NCI-H526 (cell line): ENCODE measurements at regions not wholly inside any gene's neighbourhood (a gene's known extent, or its start where the extent isn't known, plus 50 kb on each side); places are given as distances from the start of the nearest gene placed in this dataset.
"Not testable (repeated sequence)": the region's sequence is repeated elsewhere in the genome, so short reads cannot be mapped to it uniquely, and the experiment has no call there.

Source experiments
- DNase-seq, 2 experiments: peaks; one replicate each; lab custom pipeline; 2025; lab: John Stamatoyannopoulos, UW

DNA sequence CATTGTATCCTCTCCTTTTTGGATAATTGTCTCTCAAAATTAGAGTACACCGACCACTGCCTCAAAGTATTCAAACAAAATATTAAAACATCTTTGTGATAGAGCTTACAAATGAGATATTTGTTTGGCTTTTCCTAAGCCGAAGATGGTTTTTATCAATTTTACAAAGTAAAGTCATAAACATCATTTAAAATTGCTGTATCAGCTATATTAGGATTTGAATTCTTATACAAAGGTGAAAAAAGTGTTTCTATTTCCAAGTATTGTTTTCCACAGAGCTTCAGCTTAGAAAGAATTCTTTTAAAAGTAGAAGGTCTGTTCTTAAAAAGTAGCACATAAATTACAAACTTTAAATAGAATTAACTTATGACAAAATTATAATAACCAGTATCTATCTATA lies 116.6 kb upstream of the IFNE start:
- DNase-seq: no peak

DNA sequence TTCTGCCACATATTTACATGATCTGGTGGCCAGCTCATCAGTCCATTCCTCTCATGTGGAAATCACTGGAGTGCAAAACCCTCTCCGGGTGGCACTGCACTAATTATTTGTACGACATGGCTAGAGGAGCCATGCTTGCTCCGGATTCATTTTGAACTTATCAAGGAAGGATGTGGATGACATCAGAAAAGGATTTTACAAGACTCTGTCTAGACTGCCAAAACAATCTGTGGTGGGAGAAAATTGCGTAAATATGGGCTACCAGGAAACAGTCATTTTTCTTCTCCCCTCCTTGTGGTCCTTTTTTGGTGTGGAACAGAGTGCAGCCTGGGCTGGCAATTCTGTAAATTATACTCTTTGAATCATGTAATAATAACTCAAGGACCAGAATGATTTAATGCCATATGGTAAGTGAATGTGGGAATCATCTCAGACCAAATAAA lies 123.4 kb upstream of the IFNE start:
- DNase-seq: no peak

DNA sequence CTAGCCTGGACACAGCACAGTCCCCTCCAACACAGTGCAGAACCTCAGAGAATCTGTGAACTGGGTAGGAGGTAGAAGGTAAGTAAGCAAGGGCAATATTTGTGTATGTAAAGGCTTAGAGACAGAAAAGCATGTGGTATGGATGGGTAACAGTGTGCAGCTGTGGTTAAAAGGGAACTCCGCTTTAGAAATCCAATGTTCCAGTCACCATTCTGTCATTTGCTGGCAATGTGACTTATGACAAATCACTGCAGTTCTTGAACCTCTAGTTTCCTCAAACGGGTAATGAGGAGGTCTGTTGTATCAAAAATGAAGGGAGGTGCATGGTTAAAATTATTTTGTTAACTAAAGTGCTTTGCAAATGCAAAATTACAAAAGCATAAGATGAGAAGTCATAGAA lies 125.5 kb upstream of the IFNE start:
- no peak for DNase-seq

DNA sequence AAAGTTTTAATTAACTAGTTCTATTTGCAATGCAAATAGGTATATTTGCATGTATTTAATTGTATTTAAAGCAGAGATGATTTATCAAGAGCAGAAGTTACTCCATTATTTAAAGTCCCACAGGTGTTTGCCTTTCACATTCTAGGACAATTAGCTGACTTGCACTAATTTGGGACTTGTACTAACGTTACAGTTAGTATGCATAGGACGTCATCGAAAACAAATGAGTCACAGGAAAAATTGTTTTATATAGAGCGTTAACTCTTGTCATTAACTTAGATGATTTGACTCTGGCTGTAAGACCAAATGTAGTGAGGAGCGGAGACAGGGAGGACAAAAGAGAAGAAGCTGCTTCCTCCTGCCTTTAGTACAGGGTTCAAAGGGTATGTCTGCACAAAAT lies 126.1 kb upstream of the IFNE start:
- DNase-seq: no peak

DNA sequence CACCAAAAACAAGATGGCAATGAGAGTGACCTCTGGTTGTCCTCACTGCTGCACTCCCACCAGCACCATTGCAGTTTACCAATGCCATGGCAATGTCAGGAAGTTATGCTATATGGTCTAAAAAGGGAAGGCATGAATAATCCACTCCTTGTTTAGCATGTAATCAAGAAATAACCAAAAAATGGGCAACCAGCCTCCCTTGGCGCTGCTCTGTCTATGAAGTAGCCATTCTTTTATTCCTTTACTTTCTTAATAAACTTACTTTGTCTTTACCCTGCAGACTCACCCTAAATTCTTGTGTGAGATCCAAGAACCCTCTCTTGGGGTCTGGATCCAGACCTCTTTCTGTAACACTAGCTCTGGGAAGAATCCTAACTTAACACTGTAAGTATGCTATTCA lies 127.4 kb upstream of the IFNE start:
- no peak for DNase-seq

DNA sequence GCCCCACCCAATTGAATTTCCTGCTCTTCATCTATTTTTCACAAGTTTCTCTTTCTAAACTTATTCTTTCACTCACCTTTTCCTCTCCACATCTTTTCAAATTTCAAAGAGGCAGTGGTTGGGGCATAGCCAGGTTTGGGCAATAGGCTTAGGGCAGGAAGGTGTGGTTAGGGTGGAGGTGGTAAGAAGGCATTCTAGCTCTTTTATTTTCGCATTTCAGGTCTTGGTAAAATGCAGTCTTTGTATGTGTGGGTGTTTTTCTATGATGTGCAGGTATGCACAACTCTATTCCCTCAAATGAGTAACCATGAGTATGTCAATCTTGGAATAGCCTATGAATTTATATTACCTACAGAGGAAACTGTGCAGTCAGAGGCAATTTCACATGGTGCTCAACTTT lies 129.8 kb upstream of the IFNE start:
- no peak for DNase-seq

DNA sequence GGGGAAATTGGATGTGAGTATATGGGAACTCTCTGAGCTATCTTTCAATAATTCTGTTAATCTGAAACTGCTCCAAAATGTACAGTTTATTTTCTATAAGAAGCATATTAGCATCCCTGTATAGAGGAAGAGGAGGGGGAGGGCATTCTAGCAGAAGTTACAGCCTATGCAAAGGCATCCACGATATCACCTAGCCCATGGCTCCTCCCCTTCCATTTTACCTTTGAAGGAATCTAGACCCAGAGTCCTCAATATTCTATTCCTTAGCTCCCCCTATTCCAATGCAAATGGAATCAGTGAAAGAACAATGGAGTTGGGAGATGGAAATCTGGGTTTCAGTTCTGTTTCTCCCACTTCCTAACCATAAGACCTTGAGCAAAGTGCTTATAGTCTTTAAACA lies 132.9 kb upstream of the IFNE start:
- DNase-seq: no peak

DNA sequence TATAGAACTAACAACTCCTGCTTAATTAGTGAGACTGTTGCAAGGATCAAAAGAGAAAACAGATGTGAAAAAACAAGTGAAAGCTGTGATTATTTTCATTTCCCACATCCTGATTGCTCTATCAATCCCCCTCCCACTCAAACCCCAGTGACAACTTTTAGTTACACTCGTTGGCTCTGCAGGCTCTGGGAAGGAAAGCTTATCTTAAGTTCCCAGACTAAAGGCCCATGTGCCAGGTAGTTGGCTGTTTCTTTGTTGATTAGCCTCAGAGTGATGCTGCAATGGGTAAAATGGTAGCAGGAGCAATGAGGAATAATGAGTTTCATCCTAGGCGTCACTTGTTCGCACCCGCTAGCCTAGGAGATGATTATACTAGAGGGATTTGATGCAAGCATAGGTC lies 133.3 kb upstream of the IFNE start:
- no peak for DNase-seq

DNA sequence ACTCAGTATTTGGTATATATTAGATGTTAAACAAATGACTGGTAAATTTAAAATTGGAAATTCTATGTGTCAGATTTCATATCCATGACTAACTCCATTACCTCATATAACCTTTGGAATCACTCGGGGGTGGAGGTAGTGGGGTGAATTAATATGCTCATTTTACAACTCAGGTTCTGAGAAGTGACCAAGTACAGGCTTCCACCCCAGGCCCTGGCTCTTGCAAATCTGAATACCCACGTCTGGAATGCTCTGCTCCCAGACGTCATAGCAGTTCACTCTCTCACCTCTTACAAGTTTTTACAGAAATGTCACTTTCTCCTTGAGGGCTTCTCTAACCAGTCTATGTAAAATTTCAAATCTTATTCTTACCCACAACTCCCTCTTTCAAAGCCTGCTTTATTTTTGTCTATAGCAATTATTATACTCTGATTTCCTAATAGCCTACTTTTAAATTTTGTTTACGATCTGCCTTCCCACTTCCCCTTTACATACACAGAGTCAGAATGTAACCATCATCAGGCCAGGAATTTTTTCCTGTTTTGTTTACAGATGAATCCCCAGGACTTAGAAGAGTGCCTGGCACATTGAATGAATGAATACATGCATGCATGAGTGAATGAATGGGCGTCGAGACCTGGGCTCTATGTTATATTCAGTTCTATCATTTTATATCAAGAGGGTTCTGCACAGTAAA lies 134.1 kb upstream of the IFNE start:
- no peak for DNase-seq

DNA sequence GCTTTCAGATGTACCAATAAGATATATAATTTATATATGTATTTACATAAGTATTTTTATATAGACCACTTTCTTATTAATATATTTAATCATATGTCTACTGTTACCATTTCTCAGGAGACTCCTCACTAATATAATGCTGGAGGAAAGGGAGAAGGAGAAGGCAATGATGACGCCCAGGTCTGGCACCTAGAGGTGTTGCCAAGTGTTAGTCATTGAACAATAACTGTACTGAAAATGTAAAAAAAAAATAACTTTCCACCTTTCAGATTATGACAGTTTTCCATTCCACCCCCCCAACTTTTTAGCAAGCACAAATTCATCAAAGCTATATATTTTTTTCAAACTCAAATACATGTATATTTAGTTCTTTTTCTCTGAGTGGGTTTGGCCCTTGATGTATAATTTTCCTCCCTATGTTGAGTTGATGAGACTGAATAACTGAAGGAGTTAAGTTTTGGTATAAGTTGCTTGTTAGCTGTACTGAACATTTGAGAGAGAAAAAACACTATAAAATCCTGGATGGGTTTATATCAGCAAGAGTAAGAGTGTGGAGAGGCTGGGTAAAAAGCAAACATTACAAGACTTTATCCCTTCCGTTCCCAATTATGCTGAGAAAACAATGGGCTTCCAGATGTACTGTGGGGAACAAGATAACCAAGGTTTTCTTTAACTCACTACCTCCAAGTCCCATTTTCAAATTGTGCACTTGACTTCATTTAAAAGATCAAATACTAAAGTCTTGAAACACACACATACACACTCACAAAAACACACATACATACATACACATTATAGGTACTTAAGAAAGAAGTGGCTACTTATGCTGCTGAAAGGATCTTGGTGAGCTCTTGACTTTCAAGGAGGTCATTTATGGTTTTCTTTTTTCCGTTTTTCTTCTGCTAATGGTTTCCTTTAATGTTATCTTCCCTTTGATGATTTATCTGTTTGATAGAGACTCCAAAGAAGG lies 142.8 kb upstream of the IFNE start:
- no peak for DNase-seq

DNA sequence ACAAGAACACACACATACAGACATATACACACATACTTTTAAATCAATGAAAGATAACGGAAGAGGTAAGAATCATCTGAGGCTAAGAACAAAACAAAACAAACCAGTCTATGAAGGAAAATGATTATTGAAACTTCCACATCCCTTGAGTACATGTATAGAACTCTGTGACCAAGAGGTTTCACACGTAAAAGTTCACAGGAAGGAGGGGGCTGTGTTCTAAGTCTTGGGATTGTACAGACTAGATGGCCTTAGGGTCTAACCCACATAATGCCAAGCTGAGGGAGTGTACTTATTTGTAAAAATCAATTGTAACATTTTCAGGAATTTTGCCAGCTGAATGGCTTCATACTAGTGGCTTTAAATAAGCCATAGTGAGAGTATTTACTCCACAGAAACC lies 144.4 kb upstream of the IFNE start:
- no peak for DNase-seq

DNA sequence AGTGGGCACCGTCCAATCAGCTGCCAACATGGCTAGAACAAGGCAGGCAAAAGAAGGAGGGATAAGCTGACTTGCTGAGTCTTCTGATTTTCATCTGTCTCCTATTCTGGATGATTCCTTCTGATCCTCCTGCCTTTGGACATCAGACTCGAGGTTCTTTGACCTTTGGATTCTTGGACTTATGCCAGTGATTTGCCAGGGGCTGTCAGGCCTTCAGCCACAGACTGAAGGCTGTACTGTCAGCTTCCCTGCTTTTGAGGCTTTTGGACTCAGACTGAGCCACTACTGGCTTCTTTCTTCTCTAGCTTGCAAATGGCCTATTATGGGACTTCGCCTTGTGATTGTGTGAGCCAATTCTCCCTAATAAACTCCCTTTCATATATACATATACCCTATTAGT lies 146.8 kb upstream of the IFNE start:
- DNase-seq: not testable (repeated sequence)

DNA sequence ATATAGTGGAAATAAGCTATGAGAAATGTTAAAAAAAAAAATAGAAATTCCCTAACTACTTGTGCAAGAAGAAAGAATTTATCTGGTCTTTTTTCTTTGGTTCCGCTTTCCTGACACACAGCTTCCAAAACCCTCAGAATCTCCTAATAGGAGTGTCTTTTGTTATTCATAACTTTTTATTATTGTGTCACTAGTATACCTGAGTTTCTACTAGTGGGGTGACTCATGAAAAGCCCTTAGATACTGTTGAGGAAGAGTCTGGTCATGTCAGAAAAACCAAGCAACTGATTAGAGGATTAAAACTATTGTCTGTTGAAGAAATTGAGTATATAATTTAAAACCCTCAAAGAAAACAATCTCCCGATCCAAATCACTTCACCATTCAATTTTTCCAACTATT lies 152.8 kb upstream of the IFNE start:
- no peak for DNase-seq

DNA sequence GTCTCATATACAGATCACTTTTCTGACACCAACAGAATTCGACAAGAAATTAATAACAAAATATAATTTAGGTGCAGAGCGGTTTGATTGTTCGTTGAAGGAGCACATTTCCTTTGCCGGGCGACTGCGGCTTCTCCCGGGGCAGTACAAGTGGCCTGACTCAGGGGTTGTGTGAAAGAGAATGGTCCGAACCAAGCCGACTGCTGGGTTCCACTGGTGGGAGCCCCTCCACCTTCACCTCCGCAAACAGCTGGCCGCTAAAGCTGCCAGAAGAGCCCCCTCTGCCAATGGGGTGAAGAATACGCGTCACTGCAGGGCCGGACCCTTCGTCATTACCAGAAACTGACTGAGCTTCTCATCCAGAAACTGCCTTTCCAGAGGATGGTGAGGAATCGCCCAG lies 156.0 kb upstream of the IFNE start:
- no peak for DNase-seq

DNA sequence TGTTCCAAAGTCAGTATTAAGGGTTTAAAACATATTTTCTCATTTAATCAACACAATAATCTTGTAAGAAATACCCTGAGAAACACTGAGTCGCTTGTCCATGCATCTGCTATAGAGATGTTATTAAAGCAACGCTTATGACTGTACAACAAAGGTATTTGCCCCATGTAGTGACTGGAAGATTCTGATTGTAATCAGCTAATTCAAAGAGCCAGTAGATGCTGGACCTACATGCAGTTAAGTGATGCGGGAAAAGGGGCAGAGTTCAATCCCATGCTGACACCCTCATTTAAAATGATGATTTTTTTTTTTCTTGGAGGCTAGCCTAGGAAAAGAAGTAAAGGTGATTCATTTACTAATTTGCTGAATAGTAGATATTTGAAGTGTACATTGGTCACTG lies 149.3 kb upstream of the MTAP start:
- DNase-seq: no peak

DNA sequence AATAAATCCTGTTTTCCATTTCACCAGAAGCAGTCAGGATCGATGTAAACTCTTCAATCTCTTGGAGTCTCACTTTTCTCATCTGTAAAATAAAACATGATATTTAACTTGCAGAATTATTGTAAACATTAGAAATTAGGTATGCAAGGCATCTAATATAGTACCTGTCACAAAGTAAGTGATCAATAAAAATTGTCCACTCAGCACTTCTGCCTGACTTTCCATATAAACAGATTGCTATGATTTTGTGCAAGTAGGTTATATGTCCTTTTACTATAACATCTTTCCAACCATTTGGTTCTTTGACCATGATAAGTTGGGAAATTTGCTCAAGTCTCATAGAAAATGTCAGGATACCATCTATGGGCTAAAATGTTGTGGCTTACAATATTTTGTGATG lies 148.8 kb upstream of the MTAP start:
- DNase-seq: no peak

DNA sequence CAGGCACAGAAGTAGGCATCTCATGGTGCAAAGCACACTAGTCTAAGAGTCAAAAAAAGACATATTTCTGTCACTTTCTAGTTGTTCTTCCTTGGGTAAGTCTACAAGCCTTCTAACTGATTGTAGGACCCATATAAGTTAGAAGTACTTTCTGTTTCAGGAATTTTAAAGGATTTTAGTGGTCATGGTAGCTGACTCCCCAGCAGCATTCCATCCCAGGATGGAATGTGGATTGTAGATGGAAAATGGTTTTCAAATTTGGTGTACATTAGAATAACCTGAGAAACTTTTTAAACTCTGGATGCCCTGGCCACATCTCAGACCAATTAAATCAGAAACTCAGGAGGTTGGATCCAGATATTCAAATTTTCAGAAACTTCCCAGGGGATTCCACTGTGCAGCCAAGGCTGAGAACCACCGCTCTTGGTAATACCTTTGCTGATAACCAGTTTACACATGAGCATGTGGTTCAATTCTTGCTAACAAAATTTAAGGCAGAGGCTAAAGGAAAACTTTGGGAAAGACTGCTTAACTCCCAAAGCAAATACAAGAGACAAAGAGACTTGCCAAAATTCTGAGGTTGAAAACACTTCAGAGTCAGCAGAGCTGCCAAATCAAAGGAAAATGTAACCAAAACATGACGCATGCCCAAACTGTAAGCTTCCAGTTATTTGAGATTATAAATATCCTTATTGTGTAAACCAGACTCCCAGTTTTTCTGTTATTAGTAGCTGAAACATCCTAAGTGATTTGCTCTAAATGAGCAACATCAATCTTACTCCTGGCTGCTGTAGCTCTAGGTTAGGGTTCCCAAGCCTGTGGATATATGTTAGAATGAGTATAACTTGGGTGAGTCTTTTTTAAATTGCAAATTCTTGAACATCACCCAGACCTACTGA lies 145.4 kb upstream of the MTAP start:
- no peak for DNase-seq

DNA sequence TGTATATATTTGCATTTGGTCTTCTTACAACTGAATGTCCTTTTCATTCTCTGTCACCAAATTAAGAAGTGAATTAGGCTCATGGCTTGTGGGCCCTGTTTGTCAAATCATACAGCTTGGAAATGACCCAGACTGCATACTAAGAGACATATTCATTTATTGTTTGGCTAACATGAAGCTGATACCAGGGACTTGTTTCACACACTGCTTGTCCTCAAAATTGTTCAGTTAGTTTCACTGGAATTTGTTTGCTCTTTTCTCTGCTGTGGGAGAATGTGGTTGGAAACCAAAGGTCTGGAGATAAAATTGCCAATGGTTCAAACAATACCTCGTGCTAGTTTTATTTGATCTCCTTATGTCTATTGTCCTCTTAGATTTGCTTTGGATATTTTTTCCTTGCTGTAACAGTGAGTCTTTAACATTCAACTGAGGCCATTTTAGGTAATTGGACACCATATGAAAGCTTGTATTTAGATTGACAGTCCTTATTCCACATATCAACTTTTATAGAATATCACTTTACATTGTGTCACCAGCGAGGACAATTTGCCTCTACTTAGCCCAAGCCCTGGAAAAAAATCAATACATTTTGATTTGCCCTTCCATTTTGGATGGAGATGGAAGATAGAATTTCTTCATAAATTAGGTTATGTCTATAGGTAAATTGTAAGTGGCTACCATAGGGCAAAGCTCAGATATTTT lies 144.3 kb upstream of the MTAP start:
- no peak for DNase-seq

DNA sequence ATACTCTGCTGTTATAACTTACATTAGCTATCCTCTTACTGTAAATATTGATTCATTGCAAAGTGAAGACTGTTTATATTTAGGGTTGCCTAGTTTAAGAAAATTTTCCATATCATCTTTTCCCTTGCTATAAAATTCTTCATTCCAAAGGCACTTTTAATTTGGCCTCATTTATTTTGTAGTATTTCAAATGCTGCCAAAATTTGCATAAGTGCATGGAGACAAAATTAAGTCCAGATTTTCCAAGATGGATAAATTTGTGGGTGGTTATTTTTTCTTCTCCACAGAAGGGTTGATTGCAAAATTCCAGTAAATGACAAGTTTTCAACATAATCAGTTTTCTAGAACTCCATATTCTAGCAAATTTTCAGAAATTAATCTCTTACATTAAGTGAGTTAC lies 141.5 kb upstream of the MTAP start:
- DNase-seq: no peak

DNA sequence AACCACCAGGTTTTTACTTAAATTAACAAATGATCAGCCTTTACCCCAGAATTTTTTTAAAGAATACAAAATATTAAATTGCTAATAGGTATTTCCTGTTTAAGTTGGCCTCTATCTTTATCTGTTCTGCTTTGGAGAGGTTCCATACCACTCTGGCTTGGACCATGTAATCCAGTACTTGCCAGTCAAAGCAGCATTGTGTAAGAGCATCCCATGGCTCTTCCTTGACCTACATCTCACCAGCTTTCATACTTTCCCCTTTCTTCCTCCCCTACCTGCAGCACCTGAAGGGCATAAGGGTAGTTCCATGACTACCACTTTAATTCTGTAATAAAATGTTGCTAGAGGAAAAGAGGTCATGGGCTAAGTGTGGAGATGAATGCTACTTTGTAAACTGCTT lies 140.8 kb upstream of the MTAP start:
- no peak for DNase-seq

DNA sequence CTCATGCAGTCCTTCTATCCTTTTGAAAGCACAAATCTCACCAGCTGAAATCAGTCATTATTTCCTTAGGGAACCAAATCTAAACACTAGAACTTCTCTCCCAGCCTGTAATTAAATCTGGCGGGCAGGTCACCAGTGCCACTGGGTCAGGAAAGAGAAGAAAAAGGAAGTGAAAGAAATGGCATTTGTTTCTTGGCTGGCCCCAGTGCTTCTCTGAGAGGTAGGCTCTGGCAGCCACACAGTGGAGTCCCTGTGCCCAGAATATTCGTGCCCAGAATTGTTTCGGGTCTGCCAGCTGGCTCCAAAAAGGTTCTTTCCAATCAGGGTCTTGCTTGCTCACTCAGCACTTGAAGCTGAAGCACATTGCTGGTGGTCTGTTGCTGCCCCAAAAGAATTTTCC lies 133.9 kb upstream of the MTAP start:
- DNase-seq: no peak

DNA sequence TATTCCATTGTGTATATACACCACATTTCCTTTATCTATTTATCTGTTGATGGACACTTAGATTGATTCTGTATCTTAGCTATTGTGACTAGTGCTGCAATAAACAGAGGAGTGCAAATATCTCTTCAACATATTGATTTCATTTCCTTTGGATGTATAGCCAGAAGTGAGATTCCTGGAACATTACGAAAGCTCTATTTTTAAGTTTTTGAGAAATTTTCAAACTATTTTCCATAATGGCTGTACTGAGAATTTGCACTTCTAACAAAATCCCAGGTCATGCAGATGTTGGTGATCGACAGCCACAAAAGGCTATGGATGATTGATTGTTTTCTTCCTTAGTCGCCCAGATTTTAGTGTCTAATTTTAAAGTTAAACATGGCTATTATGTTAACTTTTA lies 132.7 kb upstream of the MTAP start:
- DNase-seq: no peak
